ENCODE measurements at regions not wholly inside any gene's neighbourhood (a gene's known extent, or its start where the extent isn't known, plus 50 kb on each side); places are given as distances from the start of the nearest gene placed in this dataset.

- Histone ChIP-seq H3K4me2 (ENCODE audit: low read length) (no peak overlapping the region), H3K79me2 (ENCODE audit: low read length) (no peaks in the 10 kb centered on the region), H3F3A (ENCODE audit: low read length, unreplicated experiment) (no peaks in the 10 kb centered on the region), H3K36me3 (ENCODE audit: low read depth, low read length) (no peaks in the 10 kb centered on the region), H2AFZ (ENCODE audit: low read length) (no peak overlapping the region), H3K4me1 (ENCODE audit: insufficient read depth, low read length) (no peaks in the 10 kb centered on the region), H4K20me1 (ENCODE audit: low read length) (no peaks in the 10 kb centered on the region), H3K9me2 (replicated peaks; ENCODE audit: low read length) (no peaks in the 10 kb centered on the region), H3K9me3 (ENCODE audit: low read length) (no peaks in the 10 kb centered on the region), H3K9ac (ENCODE audit: low read length) (no peak overlapping the region), H3K27ac (ENCODE audit: low read length) (no peak overlapping the region), H3K4me3 (ENCODE audit: low read length) (no peak overlapping the region), H3K27me3 (ENCODE audit: low read length) (peaks cover 52% of the 10 kb centered on the region)
- intact Hi-C loops (cut with micrococcal nuclease): no loop called here
- ATAC-seq (no peak), DNase-seq (no peak)
- no peak for TF ChIP-seq CTCF (conservative IDR thresholded peaks at IDR 0.05; ENCODE audit: low read depth, low read length)
- TF ChIP-seq EZH2 (IDR thresholded peaks at IDR 0.05; ENCODE audit: low read length, unreplicated experiment): no peak
- TF ChIP-seq EZH2phosphoT487 (IDR thresholded peaks at IDR 0.05; ENCODE audit: borderline replicate concordance, low read length): no peak
- POLR2A ChIA-PET (ENCODE audit: unreplicated experiment): no interaction called here
- no TSS peak for BruUV-seq (replicated peaks)
- CTCF ChIA-PET: no interaction called here
These were observed 72.0 kb downstream of the MIS18A start for GRCh38 chr21:32206631-32207405.

GRCh38 chr21:32203877-32204480 lies 74.9 kb downstream of the MIS18A start:
- no peak overlapping the region for H3K9ac ChIP-seq (ENCODE audit: low read length)
- no peaks in the 10 kb centered on the region for H3K79me2 ChIP-seq (ENCODE audit: low read length)
- no peaks in the 10 kb centered on the region for H3K36me3 ChIP-seq (ENCODE audit: low read depth, low read length)
- peaks cover 41% of the 10 kb centered on the region for H3K27me3 ChIP-seq (ENCODE audit: low read length)
- H3F3A ChIP-seq (ENCODE audit: low read length, unreplicated experiment): no peaks in the 10 kb centered on the region
- no peak overlapping the region for H3K4me2 ChIP-seq (ENCODE audit: low read length)
- no TSS peak for BruUV-seq (replicated peaks)
- H3K9me3 ChIP-seq (ENCODE audit: low read length): no peaks in the 10 kb centered on the region
- no peak overlapping the region for H3K4me3 ChIP-seq (ENCODE audit: low read length)
- no peaks in the 10 kb centered on the region for H3K9me2 ChIP-seq (replicated peaks; ENCODE audit: low read length)
- no peak for ATAC-seq
- POLR2A ChIA-PET (ENCODE audit: unreplicated experiment): no interaction called here
- H3K27ac ChIP-seq (ENCODE audit: low read length): no peak overlapping the region
- TF ChIP-seq EZH2phosphoT487 (IDR thresholded peaks at IDR 0.05; ENCODE audit: borderline replicate concordance, low read length) (no peak), CTCF (conservative IDR thresholded peaks at IDR 0.05; ENCODE audit: low read depth, low read length) (no peak), EZH2 (IDR thresholded peaks at IDR 0.05; ENCODE audit: low read length, unreplicated experiment) (no peak)
- no peak for DNase-seq
- intact Hi-C loops (cut with micrococcal nuclease): no loop called here
- H3K4me1 ChIP-seq (ENCODE audit: insufficient read depth, low read length): no peaks in the 10 kb centered on the region
- H2AFZ ChIP-seq (ENCODE audit: low read length): no peak overlapping the region
- CTCF ChIA-PET: interaction anchor here (1.0 kb wide), 1 partner anchor 418 kb away, joined by 5 read pairs; no protein-coding TSS in a partner anchor
- H4K20me1 ChIP-seq (ENCODE audit: low read length): no peaks in the 10 kb centered on the region

- Histone ChIP-seq H2AFZ (ENCODE audit: low read length) (no peak overlapping the region), H3K27me3 (ENCODE audit: low read length) (peaks cover 52% of the 10 kb centered on the region), H3K9ac (ENCODE audit: low read length) (no peak overlapping the region), H3K4me1 (ENCODE audit: insufficient read depth, low read length) (no peaks in the 10 kb centered on the region), H3F3A (ENCODE audit: low read length, unreplicated experiment) (no peaks in the 10 kb centered on the region), H3K27ac (ENCODE audit: low read length) (no peak overlapping the region), H3K36me3 (ENCODE audit: low read depth, low read length) (no peaks in the 10 kb centered on the region), H3K79me2 (ENCODE audit: low read length) (no peaks in the 10 kb centered on the region), H3K4me2 (ENCODE audit: low read length) (no peak overlapping the region), H4K20me1 (ENCODE audit: low read length) (no peaks in the 10 kb centered on the region), H3K9me3 (ENCODE audit: low read length) (no peaks in the 10 kb centered on the region), H3K9me2 (replicated peaks; ENCODE audit: low read length) (no peaks in the 10 kb centered on the region), H3K4me3 (ENCODE audit: low read length) (no peak overlapping the region)
- POLR2A ChIA-PET (ENCODE audit: unreplicated experiment): no interaction called here
- ATAC-seq (no peak), DNase-seq (no peak)
- TF ChIP-seq EZH2phosphoT487 (IDR thresholded peaks at IDR 0.05; ENCODE audit: borderline replicate concordance, low read length) (no peak), CTCF (conservative IDR thresholded peaks at IDR 0.05; ENCODE audit: low read depth, low read length) (no peak), EZH2 (IDR thresholded peaks at IDR 0.05; ENCODE audit: low read length, unreplicated experiment) (no peak)
- intact Hi-C loops (cut with micrococcal nuclease): no loop called here
- no TSS peak for BruUV-seq (replicated peaks)
- CTCF ChIA-PET: no interaction called here
These were observed 78.8 kb downstream of the MIS18A start for GRCh38 chr21:32200029-32200428.
